SKM-1 (cell line): ENCODE measurements at regions not wholly inside any gene's neighbourhood (a gene's known extent, or its start where the extent isn't known, plus 50 kb on each side); places are given as distances from the start of the nearest gene placed in this dataset.

Source experiments
- DNase-seq: peaks from one replicate; lab custom pipeline; 2025; ENCODE audit not compliant: unreplicated experiment; lab: John Stamatoyannopoulos, UW

- no peak for DNase-seq
These were observed 346.9 kb downstream of the ZNF608 start for GRCh38 chr5:124399426-124399961.

- DNase-seq = no peak
These were observed 348.0 kb downstream of the ZNF608 start for GRCh38 chr5:124398460-124398859.

- no peak for DNase-seq
These were observed 349.1 kb downstream of the ZNF608 start for GRCh38 chr5:124397317-124397716.

GRCh38 chr5:124395926-124396325 is 350.5 kb downstream of the ZNF608 start:
- DNase-seq = no peak

- DNase-seq = no peak
These were observed 351.2 kb downstream of the ZNF608 start for GRCh38 chr5:124395287-124395686.

GRCh38 chr5:124394700-124395245 is 351.7 kb downstream of the ZNF608 start:
- no peak for DNase-seq

GRCh38 chr5:124393584-124394379 is 352.7 kb downstream of the ZNF608 start:
- DNase-seq = no peak

- no peak for DNase-seq
These were observed 362.7 kb downstream of the ZNF608 start for GRCh38 chr5:124383693-124384092.

- DNase-seq = no peak
These were observed 369.1 kb downstream of the ZNF608 start for GRCh38 chr5:124377386-124377785.

- no peak for DNase-seq
These were observed 372.6 kb downstream of the ZNF608 start for GRCh38 chr5:124373883-124374282.

- DNase-seq = no peak
These were observed 374.0 kb downstream of the ZNF608 start for GRCh38 chr5:124372457-124372856.

- no peak for DNase-seq
These were observed 375.2 kb downstream of the ZNF608 start for GRCh38 chr5:124371111-124371706.

- no peak for DNase-seq
These were observed 375.8 kb downstream of the ZNF608 start for GRCh38 chr5:124370601-124371000.

- DNase-seq = no peak
These were observed 381.1 kb downstream of the ZNF608 start for GRCh38 chr5:124365361-124365801.

GRCh38 chr5:124355928-124356327 is 390.5 kb downstream of the ZNF608 start:
- no peak for DNase-seq

GRCh38 chr5:124353016-124353415 is 393.4 kb downstream of the ZNF608 start:
- no peak for DNase-seq

- no peak for DNase-seq
These were observed 394.1 kb downstream of the ZNF608 start for GRCh38 chr5:124352312-124352711.

- DNase-seq = no peak
These were observed 396.5 kb downstream of the ZNF608 start for GRCh38 chr5:124349931-124350330.

GRCh38 chr5:124343451-124343867 is 403.0 kb downstream of the ZNF608 start:
- no peak for DNase-seq

GRCh38 chr5:124342986-124343385 is 403.5 kb downstream of the ZNF608 start:
- no peak for DNase-seq

- no peak for DNase-seq
These were observed 403.9 kb downstream of the ZNF608 start for GRCh38 chr5:124342584-124342983.

- no peak for DNase-seq
These were observed 404.4 kb downstream of the ZNF608 start for GRCh38 chr5:124342027-124342471.
